DND-41 (cell line): ENCODE measurements at regions not wholly inside any gene's neighbourhood (a gene's known extent, or its start where the extent isn't known, plus 50 kb on each side); places are given as distances from the start of the nearest gene placed in this dataset.

ENCODE experiments used
- ATAC-seq: fragments of 200-7000 bp; cut with Tn5 transposase; 3 replicates; pipeline ENCODE4 v1.9.1; 2021; ENCODE audit warnings: low read depth; ENCODE audit not compliant: insufficient read depth
- DNase-seq: peaks from one replicate; pipeline ENCODE4 v3.0.0-alpha.2; 2020
- H2AFZ ChIP-seq: 2 replicates; pipeline ENCODE4 v1.6.0; 2012; ENCODE audit warnings: low read depth, low read length
- H3K27ac ChIP-seq: 2 replicates; pipeline ENCODE4 v1.5.1; 2012; ENCODE audit warnings: low read length, inconsistent platforms
- H3K27me3 ChIP-seq: fragments of 200-600 bp; sonication (generic); 2 replicates; pipeline ENCODE4 v1.6.0; 2012; ENCODE audit warnings: low read length, mild to moderate bottlenecking, inconsistent platforms; ENCODE audit not compliant: insufficient read depth, poor library complexity
- H3K36me3 ChIP-seq: 2 replicates; pipeline ENCODE4 v1.5.1; 2012; ENCODE audit warnings: low read length, inconsistent platforms; ENCODE audit not compliant: insufficient read depth
- H3K4me1 ChIP-seq: 2 replicates; pipeline ENCODE4 v1.5.1; 2012; ENCODE audit warnings: mild to moderate bottlenecking, low read length; ENCODE audit not compliant: insufficient read depth
- H3K4me2 ChIP-seq: 2 replicates; pipeline ENCODE4 v1.6.0; 2012; ENCODE audit warnings: mild to moderate bottlenecking, moderate library complexity, low read length, inconsistent platforms; ENCODE audit not compliant: insufficient read depth
- H3K4me3 ChIP-seq, 2 experiments: fragments of 200-600 bp in 1 of 2; shearing (Covaris generic) in 1 of 2; 2 replicates each; pipeline ENCODE4 v1.5.1; 2012 to 2016; ENCODE audit warnings: inconsistent platforms in 2 of 2, low read length in 2 of 2, mild to moderate bottlenecking in 2 of 2, low read depth in 1 of 2, moderate library complexity in 1 of 2
- H3K79me2 ChIP-seq: 2 replicates; pipeline ENCODE4 v1.6.0; 2012; ENCODE audit warnings: low read length, inconsistent platforms; ENCODE audit not compliant: insufficient read depth
- H3K9ac ChIP-seq: 2 replicates; pipeline ENCODE4 v1.6.0; 2012; ENCODE audit warnings: low read depth, mild to moderate bottlenecking, inconsistent platforms, low read length, moderate library complexity
- H3K9me3 ChIP-seq: 2 replicates; pipeline ENCODE4 v1.5.1; 2012; ENCODE audit warnings: low read length, moderate library complexity, mild to moderate bottlenecking, inconsistent platforms; ENCODE audit not compliant: insufficient read depth, severe bottlenecking
- H4K20me1 ChIP-seq: 2 replicates; pipeline ENCODE4 v1.6.0; 2012; ENCODE audit warnings: low read length; ENCODE audit not compliant: insufficient read depth
- EZH2 ChIP-seq: IDR thresholded peaks from 3 replicates; pipeline ENCODE4 v1.6.1; 2012; ENCODE audit warnings: borderline replicate concordance, low read depth, mild to moderate bottlenecking, moderate library complexity, low read length, inconsistent platforms; ENCODE audit not compliant: severe bottlenecking
- TF ChIP-seq, protein P1 (sequence below): IDR thresholded peaks from 2 replicates; pipeline ENCODE4 v1.5.1; 2012; ENCODE audit warnings: borderline replicate concordance, low read length, moderate library complexity, mild to moderate bottlenecking; ENCODE audit not compliant: poor library complexity, severe bottlenecking; ENCODE audit errors: extremely low read depth

- no peak overlapping the region for H3K4me2 ChIP-seq
- no peaks in the 10 kb centered on the region for H4K20me1 ChIP-seq
- H3K4me1 ChIP-seq, result peaks cover 13% of the 10 kb centered on the region
- no peak overlapping the region for H3K9ac ChIP-seq
- H2AFZ ChIP-seq, result no peak overlapping the region
- H3K4me3 ChIP-seq, result no peak overlapping the region
- no peaks in the 10 kb centered on the region for H3K27me3 ChIP-seq
- no peaks in the 10 kb centered on the region for H3K36me3 ChIP-seq
- H3K79me2 ChIP-seq, result no peaks in the 10 kb centered on the region
- ATAC-seq (no peak), DNase-seq (no peak)
- TF ChIP-seq EZH2, result no peak
- TF ChIP-seq, protein P1, sequence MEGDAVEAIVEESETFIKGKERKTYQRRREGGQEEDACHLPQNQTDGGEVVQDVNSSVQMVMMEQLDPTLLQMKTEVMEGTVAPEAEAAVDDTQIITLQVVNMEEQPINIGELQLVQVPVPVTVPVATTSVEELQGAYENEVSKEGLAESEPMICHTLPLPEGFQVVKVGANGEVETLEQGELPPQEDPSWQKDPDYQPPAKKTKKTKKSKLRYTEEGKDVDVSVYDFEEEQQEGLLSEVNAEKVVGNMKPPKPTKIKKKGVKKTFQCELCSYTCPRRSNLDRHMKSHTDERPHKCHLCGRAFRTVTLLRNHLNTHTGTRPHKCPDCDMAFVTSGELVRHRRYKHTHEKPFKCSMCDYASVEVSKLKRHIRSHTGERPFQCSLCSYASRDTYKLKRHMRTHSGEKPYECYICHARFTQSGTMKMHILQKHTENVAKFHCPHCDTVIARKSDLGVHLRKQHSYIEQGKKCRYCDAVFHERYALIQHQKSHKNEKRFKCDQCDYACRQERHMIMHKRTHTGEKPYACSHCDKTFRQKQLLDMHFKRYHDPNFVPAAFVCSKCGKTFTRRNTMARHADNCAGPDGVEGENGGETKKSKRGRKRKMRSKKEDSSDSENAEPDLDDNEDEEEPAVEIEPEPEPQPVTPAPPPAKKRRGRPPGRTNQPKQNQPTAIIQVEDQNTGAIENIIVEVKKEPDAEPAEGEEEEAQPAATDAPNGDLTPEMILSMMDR, result no peak
- H3K27ac ChIP-seq, result no peak overlapping the region
- H3K9me3 ChIP-seq, result no peaks in the 10 kb centered on the region
These were observed 132.0 kb upstream of the TGFBR2 start for GRCh38 chr3:30474371-30474770.

DNA sequence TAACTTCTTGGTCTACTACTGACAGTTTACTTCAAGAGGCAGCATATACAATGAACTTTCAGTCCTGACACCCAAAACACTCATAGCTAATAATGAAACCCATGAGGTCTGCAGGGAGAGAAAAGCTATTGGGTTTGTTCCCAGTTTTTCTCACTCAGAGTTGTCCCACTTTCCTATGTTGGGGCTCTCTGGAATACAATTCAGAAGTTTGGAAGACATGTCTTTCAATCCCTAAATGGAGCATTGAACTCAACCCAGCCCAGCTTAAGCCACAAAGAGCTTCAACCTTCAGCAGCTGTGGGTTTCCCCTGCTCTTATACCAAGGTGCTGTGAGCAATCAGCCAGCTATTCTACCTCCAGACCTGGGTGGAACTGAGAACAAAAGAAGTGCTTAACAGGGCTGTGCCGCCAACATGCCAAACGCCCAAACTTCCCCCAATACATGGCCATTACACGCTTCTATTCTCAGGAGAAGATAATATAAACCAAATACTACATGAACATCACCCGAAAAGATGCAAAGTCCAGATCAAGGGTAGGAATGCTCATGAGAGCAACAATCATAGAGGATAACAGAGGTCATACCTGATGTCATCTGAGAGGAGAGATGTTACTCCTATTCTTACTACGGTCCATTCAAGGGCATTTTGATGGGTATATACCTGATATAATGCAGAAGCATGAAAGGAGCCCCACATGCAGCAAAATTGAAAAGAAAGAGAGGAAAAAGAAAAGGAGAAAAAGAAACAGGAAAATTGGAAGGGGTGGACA is 131.2 kb upstream of the TGFBR2 start:
- Histone ChIP-seq H3K79me2 (no peaks in the 10 kb centered on the region), H2AFZ (no peak overlapping the region), H3K36me3 (no peaks in the 10 kb centered on the region), H3K4me2 (no peak overlapping the region), H3K4me1 (peaks cover 13% of the 10 kb centered on the region), H3K4me3 (no peak overlapping the region), H3K27ac (no peak overlapping the region), H4K20me1 (no peaks in the 10 kb centered on the region), H3K9ac (no peak overlapping the region), H3K9me3 (no peaks in the 10 kb centered on the region), H3K27me3 (no peaks in the 10 kb centered on the region)
- TF ChIP-seq, protein P1, result no peak
- no peak for TF ChIP-seq EZH2
- no peak for DNase-seq
- no peak for ATAC-seq

DNA sequence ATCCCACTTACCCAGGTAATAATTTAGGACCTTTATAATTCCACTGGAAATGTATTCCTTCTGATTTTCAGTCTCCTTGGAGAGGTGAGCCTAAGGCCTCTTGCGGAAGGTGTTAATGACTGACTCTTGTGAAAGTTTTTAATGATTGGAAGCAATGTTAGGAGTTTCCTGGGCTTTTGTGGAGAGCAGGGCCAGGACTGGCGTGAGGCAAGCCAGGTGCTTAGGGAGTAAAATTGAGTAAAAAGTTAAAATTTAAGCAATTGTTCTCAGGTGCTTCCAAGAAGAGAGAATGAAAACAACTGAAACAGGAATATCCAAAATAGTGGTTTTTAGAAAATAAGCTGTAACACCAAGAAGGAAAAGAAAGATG is 130.6 kb upstream of the TGFBR2 start:
- Histone ChIP-seq H3K79me2 (no peaks in the 10 kb centered on the region), H3K9ac (no peak overlapping the region), H3K27me3 (no peaks in the 10 kb centered on the region), H4K20me1 (no peaks in the 10 kb centered on the region), H2AFZ (no peak overlapping the region), H3K36me3 (no peaks in the 10 kb centered on the region), H3K4me2 (no peak overlapping the region), H3K4me3 (no peak overlapping the region), H3K4me1 (peaks cover 9% of the 10 kb centered on the region), H3K9me3 (no peaks in the 10 kb centered on the region), H3K27ac (no peak overlapping the region)
- TF ChIP-seq, protein P1, result no peak
- no peak for TF ChIP-seq EZH2
- ATAC-seq (no peak), DNase-seq (no peak)
